Stimulated activated CD8-positive, alpha-beta memory T cell treated with anti-CD3 and anti-CD28 coated beads, Interleukin-7, amount 100 ng/mL, for 48 hours (primary cell): ENCODE measurements at regions not wholly inside any gene's neighbourhood (a gene's known extent, or its start where the extent isn't known, plus 50 kb on each side); places are given as distances from the start of the nearest gene placed in this dataset.
"Not testable (repeated sequence)": the region's sequence is repeated elsewhere in the genome, so short reads cannot be mapped to it uniquely, and the experiment has no call there.

ENCODE experiments used
- DNase-seq, 2 donors: peaks; one replicate each; pipeline ENCODE4 v3.0.0-alpha.2; 2020; ENCODE audit warnings: low read depth in 1 of 2; ENCODE audit errors: extremely low read depth in 1 of 2

DNA sequence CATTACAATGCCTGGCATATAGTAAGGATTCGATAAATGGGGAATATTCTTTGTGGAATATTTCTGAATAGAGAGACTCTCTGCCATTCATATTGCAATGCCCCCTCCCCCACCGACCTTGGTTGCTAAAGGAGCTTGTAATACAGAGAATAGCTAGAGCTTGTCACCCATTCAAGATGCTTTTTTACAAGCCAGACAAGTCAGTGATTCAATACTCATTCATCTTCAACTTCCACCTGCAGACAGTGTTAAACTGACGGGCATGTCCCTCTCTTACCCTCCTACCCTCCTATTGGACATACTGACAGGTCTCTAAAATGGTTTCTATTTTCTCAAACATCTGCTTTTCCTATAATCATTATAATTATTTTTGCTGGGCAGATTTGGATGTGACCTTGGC is 257.4 kb downstream of the KCNJ2 start:
- no peak for DNase-seq

DNA sequence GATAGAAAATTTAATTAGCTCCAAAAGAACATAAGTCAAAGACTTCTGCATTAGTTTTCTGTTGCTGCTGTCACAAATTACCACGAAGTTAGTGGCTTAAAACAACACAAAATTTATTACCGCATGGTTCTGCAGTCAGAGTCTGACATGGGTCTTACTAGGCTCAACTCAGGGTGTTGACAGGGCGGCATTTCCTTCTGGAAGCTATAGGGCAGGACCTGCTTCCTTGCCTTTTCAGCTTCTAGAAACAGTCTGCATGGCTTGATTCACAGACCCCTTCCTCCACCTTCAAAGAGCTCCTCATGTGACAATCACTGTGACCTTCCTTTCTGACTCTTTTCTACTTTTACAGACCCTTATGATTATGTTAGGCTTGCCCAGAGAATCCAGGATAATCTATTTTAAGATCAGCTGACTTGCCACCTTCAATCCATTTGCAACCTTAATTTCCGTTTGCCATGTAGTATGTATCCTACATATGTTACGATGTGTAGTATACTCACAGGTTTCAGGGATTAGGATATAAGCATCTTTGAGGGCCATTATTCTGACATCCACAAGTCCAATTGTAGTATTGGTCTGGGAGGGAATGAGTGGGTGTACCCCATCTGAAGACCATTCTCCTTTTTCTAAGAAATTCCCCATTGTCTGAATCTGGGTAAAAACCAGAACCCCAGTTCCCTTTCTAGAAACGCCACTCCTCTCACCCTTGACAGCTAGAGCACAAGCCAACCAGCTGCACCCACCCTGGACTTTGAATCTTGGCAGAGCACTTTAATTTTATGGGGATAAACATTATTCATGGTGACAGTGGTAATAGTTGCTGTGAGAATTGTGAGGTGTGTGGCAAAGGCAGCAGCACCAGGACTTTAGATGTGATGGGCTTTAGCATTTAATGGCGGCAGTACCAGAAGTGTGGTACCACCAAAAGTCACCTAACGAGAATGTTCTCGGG is 265.5 kb downstream of the KCNJ2 start:
- no peak for DNase-seq

- no peak for DNase-seq
These were observed 268.3 kb downstream of the KCNJ2 start for GRCh38 chr17:70437656-70438055.

- DNase-seq, result no peak
These were observed 277.1 kb downstream of the KCNJ2 start for GRCh38 chr17:70446446-70446845.

DNA sequence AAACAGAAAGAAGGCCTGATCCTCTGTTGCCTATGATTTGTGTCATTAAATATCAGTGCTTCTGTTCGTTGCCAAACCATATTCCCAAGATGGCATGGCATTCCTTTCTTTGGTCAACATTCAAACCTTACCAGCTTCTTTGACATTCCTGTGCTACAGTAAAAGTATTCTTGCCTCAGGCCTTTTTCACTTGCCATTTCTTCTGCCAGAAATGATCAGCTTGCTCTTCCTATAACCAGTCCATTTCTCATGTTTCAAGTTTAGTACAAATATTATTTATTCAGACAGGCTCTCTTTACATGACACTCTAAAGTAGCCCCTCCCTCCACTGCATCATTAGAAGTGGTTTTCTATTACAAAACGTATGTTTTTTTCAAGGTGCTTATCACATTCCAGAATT is 278.3 kb downstream of the KCNJ2 start:
- DNase-seq, result no peak

DNA sequence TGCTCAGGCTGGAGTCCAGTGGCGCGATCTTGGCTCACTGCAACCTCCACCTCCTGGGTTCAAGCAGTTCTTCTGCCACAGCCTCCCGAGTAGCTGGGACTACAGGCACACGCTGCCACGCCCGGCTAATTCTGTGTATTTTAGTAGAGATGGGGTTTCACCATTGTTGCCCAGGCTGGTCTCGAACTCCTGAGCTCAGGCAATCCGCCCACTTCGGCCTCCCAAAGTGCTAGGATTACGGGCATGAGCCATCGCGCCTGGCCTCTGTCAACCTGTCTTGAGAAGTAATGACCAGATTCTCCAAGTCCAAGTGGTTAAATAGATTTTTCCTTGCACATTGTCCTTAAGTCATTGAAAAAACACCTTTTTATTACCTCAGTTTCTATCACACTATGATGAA is 283.7 kb downstream of the KCNJ2 start:
- not testable (repeated sequence) for DNase-seq

DNA sequence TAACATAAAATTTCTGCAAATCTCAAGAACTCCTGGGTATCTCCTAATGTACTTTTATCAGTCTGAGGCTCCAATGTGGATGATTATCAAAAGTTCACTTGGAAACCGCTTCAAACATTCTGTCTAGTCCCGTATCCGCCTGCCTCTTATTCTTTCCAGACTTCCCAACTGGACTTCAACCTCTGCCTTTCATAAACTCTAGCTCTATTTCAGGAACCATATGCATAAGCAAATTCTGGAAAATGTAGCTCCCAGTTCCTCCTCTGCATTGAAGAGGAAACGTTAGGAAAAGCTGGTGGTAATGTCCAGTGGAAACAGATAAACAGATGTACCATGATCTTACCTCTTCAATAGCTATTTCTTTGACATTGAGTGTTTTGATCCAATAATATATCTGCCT is 285.0 kb downstream of the KCNJ2 start:
- DNase-seq, result no peak

DNA sequence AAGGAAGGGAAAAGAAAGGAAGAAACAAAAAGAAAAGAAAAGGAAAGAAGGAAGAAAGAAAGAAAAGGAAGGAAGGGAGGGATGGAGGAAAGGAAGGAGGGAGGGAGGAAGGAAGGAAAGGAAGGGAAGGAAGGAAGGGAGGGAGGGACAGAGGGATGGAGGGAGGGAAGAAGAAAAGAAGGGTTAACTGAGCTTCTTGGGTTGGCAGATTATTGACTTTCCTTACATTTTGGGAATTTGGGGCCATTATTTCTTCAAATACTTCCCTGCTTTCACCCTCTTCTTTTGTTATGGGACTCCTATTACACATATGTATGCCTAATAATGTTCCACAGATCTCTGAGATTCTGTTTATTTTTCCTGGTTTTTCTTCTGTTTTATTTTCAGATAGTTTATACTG is 285.6 kb downstream of the KCNJ2 start:
- no peak for DNase-seq

- no peak for DNase-seq
These were observed 295.7 kb downstream of the KCNJ2 start for GRCh38 chr17:70464995-70465394.

DNA sequence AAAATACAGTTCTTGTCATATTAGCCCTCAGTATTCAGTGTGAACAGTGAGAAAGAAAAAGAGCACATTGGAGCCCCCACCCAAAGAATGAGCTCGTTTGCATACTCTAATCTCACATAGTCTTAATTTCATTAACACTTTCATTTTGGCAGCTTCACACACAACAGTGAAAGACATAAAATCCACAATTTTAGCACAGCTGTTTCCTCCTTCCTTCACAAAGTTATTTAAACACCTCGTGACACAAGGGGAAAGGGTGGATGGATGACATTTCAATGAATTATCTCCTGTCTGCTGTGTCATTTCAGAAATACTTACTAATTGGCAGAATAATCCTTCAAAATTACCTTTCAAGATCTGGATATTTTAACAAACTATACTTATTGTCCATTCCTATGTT is 299.3 kb downstream of the KCNJ2 start:
- no peak for DNase-seq

- DNase-seq, result no peak
These were observed 303.7 kb downstream of the KCNJ2 start for GRCh38 chr17:70473049-70473448.

DNA sequence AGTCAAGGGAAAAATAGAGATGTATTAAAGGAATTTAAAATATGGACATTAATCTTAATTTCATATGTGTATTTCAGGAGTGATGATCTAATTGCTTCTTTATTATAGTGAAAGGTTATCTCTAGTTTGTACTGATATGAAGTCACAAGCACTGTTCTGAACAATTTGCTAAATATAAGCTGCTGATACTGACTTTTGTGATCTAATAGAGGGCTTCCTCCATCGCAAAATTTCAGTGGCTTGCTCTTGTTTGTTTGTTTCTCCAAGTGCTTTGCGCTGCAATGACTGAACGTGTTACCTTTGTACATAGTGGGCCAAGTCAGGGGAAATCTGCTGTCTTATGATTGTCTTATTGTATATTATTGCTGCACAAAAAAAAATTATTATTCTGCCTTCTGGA is 307.0 kb downstream of the KCNJ2 start:
- DNase-seq, result no peak

DNA sequence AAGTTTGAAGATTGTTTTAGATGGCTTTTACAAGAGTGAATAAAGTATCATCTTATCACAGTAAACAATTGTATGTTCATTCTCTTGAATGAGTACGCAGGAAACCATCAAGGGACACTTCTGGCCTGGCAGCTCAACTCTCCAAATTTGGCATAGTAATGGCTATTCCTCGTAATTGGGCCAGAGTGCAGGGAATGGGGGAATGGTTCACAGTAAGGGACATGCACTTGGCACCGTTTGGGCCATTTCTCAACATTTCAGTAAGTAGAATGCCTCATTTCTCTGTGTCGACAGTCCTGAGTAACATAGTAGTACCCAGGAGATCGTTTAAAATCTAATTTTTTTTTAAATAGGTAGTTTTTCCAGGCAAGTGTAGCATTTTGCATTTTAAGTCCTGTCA is 309.6 kb downstream of the KCNJ2 start:
- DNase-seq, result no peak

- no peak for DNase-seq
These were observed 310.4 kb downstream of the KCNJ2 start for GRCh38 chr17:70479779-70480178.

- DNase-seq, result no peak
These were observed 314.3 kb downstream of the KCNJ2 start for GRCh38 chr17:70483624-70484023.

GRCh38 chr17:70484050-70484449 is 314.7 kb downstream of the KCNJ2 start:
- DNase-seq, result no peak

DNA sequence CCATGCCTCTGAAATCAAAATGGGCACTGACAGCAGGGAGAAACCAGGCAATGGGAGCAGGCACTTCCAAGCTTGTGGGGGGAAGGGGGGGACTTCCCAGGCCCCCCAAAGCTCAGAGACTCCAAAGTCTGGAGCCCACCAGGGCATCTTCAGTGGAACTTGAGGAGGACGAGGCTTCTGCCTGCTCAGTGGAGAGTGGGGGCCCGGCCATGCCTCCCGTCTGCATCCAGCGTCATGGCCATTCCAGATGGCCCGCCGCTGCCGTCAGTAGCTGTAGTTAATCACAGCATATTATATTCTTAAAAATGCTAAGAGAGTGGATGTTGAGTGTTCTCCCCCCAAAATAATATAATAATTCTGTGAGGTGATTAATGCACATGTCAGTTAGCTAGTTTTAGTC is 315.2 kb downstream of the KCNJ2 start:
- no peak for DNase-seq

DNA sequence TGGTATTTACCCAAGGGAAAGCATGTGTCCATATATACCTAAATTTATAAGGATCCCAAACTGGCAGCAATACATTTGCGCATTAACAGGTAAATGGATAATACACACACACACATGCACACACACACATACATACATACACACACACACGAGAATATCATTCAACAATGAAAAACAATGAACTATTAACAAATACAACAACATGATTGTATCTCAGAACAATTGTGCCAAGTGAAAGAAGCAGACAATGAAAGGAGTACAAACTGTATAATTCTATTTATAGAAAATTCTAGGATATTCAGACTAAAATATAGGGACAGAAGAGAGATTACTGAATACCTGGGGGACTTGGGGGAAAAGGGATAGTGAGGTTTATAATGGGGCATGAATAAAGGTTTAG is 323.0 kb downstream of the KCNJ2 start:
- DNase-seq, result no peak

GRCh38 chr17:70493277-70493874 is 324.0 kb downstream of the KCNJ2 start:
- DNase-seq, result no peak

- no peak for DNase-seq
These were observed 329.3 kb downstream of the KCNJ2 start for GRCh38 chr17:70498631-70499030.

DNA sequence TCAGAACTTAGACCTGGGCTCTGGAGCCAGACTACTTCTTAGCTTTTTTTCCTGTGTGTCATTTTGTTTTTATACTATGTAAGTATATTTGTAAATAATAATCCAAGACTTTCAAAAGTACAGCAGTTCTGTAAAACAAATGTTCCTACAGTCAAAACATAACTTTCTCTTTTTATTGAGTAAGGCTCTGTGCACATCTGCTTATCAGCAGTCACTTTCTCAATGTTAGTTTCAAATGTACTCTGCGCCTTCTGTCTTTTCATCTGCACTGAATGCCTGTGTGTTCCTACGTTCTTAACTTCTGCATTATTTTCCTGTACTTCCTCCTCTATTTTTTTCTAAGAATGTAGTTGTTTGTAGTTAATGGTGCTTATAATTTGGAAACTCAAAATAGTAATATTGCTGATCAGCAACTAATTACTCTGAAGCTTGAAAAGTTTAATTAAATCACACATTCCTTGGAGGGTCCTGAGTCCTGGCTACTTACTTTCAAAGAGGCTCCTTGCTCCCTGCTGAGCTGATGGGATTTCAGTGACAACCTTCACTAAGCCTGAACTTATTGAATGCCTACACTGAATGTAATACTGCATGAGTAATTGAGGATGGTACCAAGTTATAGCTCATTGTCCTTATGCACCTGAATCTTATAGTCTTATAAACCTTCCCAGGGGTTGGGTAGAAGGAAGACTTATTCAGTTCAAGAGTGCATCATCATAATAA is 329.9 kb downstream of the KCNJ2 start:
- no peak for DNase-seq

DNA sequence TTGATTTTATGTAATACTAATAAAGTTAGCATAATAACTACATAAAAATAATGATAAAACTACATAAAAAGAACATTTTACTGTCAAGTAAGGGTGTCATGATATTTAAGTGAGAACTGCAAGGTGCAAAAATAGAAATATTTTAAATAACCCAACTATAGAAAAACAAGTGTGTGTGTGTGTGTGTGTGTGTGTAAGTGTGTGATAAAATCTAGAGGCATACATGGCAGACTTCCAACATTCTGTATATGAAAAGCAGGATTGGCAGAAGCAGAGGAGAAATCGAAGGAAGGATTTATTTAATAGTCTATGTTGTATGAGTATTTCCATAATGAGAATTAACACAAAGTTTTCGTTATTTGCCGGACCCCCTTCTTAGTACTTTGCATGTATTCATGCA is 334.1 kb downstream of the KCNJ2 start:
- no peak for DNase-seq
